GM12878 (cell line): ENCODE measurements at regions not wholly inside any gene's neighbourhood (a gene's known extent, or its start where the extent isn't known, plus 50 kb on each side); places are given as distances from the start of the nearest gene placed in this dataset.

ENCODE experiments used
- CEBPB ChIP-seq, 2 experiments: fragments of 150-350 bp in 1 of 2; IDR thresholded peaks; 2 replicates each; pipeline ENCODE4 v1.6.1; 2012 to 2014; ENCODE audit warnings: low read depth in 2 of 2, low read length in 2 of 2, borderline replicate concordance in 1 of 2, inconsistent platforms in 1 of 2
- CREB1 ChIP-seq: IDR thresholded peaks from 2 replicates; pipeline ENCODE4 v1.6.1; 2012; ENCODE audit warnings: low read depth, mild to moderate bottlenecking, inconsistent platforms
- EGR1 ChIP-seq, 2 experiments: IDR thresholded peaks; 1 replicate in 1 of 2; 2 replicates in 1 of 2; pipeline ENCODE4 v1.6.1; 2011 to 2012; ENCODE audit warnings: low read depth in 2 of 2, low read length in 2 of 2, borderline replicate concordance in 1 of 2, mild to moderate bottlenecking in 1 of 2, moderate library complexity in 1 of 2
- ETV6 ChIP-seq, 2 experiments: fragments of 450-650 bp in 1 of 2; IDR thresholded peaks in 1 of 2; conservative IDR thresholded peaks in 1 of 2; 2 replicates each; pipeline ENCODE4 v1.6.1; 2014; ENCODE audit warnings: antibody characterized with exemption in 1 of 2, borderline replicate concordance in 1 of 2, low read depth in 1 of 2, mild to moderate bottlenecking in 1 of 2, moderate library complexity in 1 of 2
- EZH2 ChIP-seq: IDR thresholded peaks from 2 replicates; pipeline ENCODE4 v1.6.1; 2012; ENCODE audit warnings: low read depth, mild to moderate bottlenecking, control low read depth, inconsistent platforms, low read length, borderline replicate concordance; ENCODE audit not compliant: control insufficient read depth
- GABPA ChIP-seq: IDR thresholded peaks from 2 replicates; pipeline ENCODE4 v1.6.1; 2014; ENCODE audit warnings: antibody characterized with exemption, low read depth, mild to moderate bottlenecking, inconsistent platforms
- IRF4 ChIP-seq: IDR thresholded peaks from 2 replicates; pipeline ENCODE4 v1.6.1; 2011; ENCODE audit warnings: low read depth, low read length
- MEF2A ChIP-seq: IDR thresholded peaks from 2 replicates; pipeline ENCODE4 v1.6.1; 2011; ENCODE audit warnings: low read depth, mild to moderate bottlenecking, low read length, moderate library complexity; ENCODE audit not compliant: insufficient read depth
- MTA2 ChIP-seq: fragments of 450-650 bp; IDR thresholded peaks from 2 replicates; pipeline ENCODE4 v1.6.1; 2016; ENCODE audit warnings: low read depth, mild to moderate bottlenecking, moderate library complexity
- NFXL1 ChIP-seq: fragments of 450-650 bp; IDR thresholded peaks from 2 replicates; pipeline ENCODE4 v1.6.1; 2017; ENCODE audit warnings: antibody characterized with exemption, mild to moderate bottlenecking, borderline replicate concordance
- NFYA ChIP-seq: IDR thresholded peaks from 2 replicates; pipeline ENCODE4 v1.6.1; 2011; ENCODE audit warnings: low read depth, mild to moderate bottlenecking, low read length, improper control_type of control experiment, borderline replicate concordance
- PAX5 ChIP-seq: IDR thresholded peaks from 2 replicates; pipeline ENCODE4 v1.6.1; 2011; ENCODE audit warnings: low read depth, low read length, borderline replicate concordance
- RB1 ChIP-seq: fragments of 450-650 bp; formaldehyde crosslinking; IDR thresholded peaks from 2 replicates; pipeline ENCODE4 v1.6.1; 2017; ENCODE audit warnings: mild to moderate bottlenecking, borderline replicate concordance
- SIX5 ChIP-seq: IDR thresholded peaks from 2 replicates; pipeline ENCODE4 v1.6.1; 2011; ENCODE audit warnings: mild to moderate bottlenecking, low read depth, low read length, moderate library complexity; ENCODE audit not compliant: severe bottlenecking
- SRF ChIP-seq, 2 experiments: IDR thresholded peaks; 2 replicates each; pipeline ENCODE4 v1.6.1; 2011; ENCODE audit warnings: low read depth in 2 of 2, low read length in 2 of 2, mild to moderate bottlenecking in 1 of 2, moderate library complexity in 1 of 2
- STAT1 ChIP-seq: fragments of 450-650 bp; conservative IDR thresholded peaks from 2 replicates; pipeline ENCODE4 v1.6.1; 2014; ENCODE audit warnings: antibody characterized with exemption, mild to moderate bottlenecking
- TAF1 ChIP-seq: IDR thresholded peaks from 2 replicates; pipeline ENCODE4 v1.6.1; 2011; ENCODE audit warnings: mild to moderate bottlenecking, low read depth, low read length, borderline replicate concordance
- TCF3 ChIP-seq: IDR thresholded peaks from 2 replicates; pipeline ENCODE4 v1.6.1; 2012; ENCODE audit warnings: low read depth, mild to moderate bottlenecking, low read length, borderline replicate concordance; ENCODE audit not compliant: insufficient read depth
- TCF7 ChIP-seq: IDR thresholded peaks from 2 replicates; pipeline ENCODE4 v1.6.1; 2014; ENCODE audit warnings: antibody characterized with exemption, borderline replicate concordance
- TF ChIP-seq, protein P1 (sequence below): IDR thresholded peaks from 2 replicates; pipeline ENCODE4 v1.6.1; 2011; ENCODE audit warnings: low read depth, mild to moderate bottlenecking, low read length, moderate library complexity, borderline replicate concordance; ENCODE audit errors: extremely low read depth
- TF ChIP-seq, protein P2 (sequence below): IDR thresholded peaks from 2 replicates; pipeline ENCODE4 v1.6.1; 2012; ENCODE audit warnings: improper control_type of control experiment, low read depth, low read length; ENCODE audit not compliant: insufficient replicate concordance
- TF ChIP-seq, protein P3 (sequence below): fragments of 450-650 bp; IDR thresholded peaks from 2 replicates; pipeline ENCODE4 v1.6.1; 2017; ENCODE audit warnings: borderline replicate concordance
- TF ChIP-seq, protein P4 (sequence below): fragments of 450-650 bp; IDR thresholded peaks from 2 replicates; pipeline ENCODE4 v1.6.1; 2016; ENCODE audit warnings: mild to moderate bottlenecking

DNA sequence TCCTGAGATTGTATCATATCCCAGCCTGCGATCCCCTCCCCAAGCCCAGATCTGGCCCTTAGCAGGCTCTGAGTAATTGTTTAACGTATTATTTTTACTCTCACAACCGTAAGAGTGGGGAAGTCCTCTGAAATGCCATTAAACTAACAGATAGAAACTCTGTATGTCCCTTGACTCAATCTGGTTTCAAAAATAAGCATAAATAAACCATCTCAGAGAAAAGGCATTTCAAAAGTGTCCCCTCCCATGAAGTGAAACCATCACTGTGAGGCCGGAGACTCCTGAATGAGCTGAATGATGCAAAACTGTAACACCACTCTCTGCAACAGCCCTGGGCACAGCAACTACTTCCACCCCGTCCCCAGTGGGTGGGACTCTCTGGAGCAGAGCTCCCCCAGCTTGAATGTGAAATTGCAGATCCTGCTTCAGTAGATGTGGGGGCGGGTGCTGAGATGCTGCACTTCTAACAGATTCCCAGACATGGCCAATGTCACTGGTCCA is 104.1 kb downstream of the SYF2 start (continued):
- no peak for TF ChIP-seq TCF3
- TF ChIP-seq GABPA, result no peak
- TF ChIP-seq ETV6 (conservative IDR thresholded peaks at IDR 0.05 in 1 of 2, IDR thresholded peaks at IDR 0.05 in 1 of 2; ENCODE audit: borderline replicate concordance in 1 of 2, low read depth in 1 of 2), result no peak
- no peak for TF ChIP-seq PAX5
- no peak for TF ChIP-seq IRF4
- TF ChIP-seq, protein P1, sequence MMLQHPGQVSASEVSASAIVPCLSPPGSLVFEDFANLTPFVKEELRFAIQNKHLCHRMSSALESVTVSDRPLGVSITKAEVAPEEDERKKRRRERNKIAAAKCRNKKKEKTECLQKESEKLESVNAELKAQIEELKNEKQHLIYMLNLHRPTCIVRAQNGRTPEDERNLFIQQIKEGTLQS, result no peak
- TF ChIP-seq, protein P2, sequence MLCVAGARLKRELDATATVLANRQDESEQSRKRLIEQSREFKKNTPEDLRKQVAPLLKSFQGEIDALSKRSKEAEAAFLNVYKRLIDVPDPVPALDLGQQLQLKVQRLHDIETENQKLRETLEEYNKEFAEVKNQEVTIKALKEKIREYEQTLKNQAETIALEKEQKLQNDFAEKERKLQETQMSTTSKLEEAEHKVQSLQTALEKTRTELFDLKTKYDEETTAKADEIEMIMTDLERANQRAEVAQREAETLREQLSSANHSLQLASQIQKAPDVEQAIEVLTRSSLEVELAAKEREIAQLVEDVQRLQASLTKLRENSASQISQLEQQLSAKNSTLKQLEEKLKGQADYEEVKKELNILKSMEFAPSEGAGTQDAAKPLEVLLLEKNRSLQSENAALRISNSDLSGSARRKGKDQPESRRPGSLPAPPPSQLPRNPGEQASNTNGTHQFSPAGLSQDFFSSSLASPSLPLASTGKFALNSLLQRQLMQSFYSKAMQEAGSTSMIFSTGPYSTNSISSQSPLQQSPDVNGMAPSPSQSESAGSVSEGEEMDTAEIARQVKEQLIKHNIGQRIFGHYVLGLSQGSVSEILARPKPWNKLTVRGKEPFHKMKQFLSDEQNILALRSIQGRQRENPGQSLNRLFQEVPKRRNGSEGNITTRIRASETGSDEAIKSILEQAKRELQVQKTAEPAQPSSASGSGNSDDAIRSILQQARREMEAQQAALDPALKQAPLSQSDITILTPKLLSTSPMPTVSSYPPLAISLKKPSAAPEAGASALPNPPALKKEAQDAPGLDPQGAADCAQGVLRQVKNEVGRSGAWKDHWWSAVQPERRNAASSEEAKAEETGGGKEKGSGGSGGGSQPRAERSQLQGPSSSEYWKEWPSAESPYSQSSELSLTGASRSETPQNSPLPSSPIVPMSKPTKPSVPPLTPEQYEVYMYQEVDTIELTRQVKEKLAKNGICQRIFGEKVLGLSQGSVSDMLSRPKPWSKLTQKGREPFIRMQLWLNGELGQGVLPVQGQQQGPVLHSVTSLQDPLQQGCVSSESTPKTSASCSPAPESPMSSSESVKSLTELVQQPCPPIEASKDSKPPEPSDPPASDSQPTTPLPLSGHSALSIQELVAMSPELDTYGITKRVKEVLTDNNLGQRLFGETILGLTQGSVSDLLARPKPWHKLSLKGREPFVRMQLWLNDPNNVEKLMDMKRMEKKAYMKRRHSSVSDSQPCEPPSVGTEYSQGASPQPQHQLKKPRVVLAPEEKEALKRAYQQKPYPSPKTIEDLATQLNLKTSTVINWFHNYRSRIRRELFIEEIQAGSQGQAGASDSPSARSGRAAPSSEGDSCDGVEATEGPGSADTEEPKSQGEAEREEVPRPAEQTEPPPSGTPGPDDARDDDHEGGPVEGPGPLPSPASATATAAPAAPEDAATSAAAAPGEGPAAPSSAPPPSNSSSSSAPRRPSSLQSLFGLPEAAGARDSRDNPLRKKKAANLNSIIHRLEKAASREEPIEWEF, result no peak
- peak in 1 of 2 experiments; percentile 47; a peak in 1 of 3 replicates for TF ChIP-seq EGR1 (IDR thresholded peaks at IDR 0.05; ENCODE audit: borderline replicate concordance in 1 of 2, low read depth in 2 of 2, low read length in 2 of 2)
- no peak for TF ChIP-seq RB1
- TF ChIP-seq MTA2, result peak; percentile 19; the same call in 1 of the 2 replicates
- TF ChIP-seq NFYA, result no peak
- TF ChIP-seq, protein P3, sequence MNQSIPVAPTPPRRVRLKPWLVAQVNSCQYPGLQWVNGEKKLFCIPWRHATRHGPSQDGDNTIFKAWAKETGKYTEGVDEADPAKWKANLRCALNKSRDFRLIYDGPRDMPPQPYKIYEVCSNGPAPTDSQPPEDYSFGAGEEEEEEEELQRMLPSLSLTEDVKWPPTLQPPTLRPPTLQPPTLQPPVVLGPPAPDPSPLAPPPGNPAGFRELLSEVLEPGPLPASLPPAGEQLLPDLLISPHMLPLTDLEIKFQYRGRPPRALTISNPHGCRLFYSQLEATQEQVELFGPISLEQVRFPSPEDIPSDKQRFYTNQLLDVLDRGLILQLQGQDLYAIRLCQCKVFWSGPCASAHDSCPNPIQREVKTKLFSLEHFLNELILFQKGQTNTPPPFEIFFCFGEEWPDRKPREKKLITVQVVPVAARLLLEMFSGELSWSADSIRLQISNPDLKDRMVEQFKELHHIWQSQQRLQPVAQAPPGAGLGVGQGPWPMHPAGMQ, result no peak
- no peak for TF ChIP-seq MEF2A
- no peak for TF ChIP-seq EZH2
- no peak for TF ChIP-seq NFXL1
- peak; percentile 62 for TF ChIP-seq CREB1
- no peak for TF ChIP-seq SIX5
- no peak for TF ChIP-seq CEBPB (IDR thresholded peaks at IDR 0.05; ENCODE audit: borderline replicate concordance in 1 of 2, low read depth in 2 of 2, low read length in 2 of 2)
- no peak for TF ChIP-seq TAF1
- TF ChIP-seq SRF (IDR thresholded peaks at IDR 0.05; ENCODE audit: low read depth in 2 of 2, low read length in 2 of 2), result no peak
- no peak for TF ChIP-seq TCF7
- no peak for TF ChIP-seq STAT1
- TF ChIP-seq, protein P4, sequence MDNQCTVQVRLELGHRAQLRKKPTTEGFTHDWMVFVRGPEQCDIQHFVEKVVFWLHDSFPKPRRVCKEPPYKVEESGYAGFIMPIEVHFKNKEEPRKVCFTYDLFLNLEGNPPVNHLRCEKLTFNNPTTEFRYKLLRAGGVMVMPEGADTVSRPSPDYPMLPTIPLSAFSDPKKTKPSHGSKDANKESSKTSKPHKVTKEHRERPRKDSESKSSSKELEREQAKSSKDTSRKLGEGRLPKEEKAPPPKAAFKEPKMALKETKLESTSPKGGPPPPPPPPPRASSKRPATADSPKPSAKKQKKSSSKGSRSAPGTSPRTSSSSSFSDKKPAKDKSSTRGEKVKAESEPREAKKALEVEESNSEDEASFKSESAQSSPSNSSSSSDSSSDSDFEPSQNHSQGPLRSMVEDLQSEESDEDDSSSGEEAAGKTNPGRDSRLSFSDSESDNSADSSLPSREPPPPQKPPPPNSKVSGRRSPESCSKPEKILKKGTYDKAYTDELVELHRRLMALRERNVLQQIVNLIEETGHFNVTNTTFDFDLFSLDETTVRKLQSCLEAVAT, result no peak
